B cell (primary cell): ENCODE measurements at regions not wholly inside any gene's neighbourhood (a gene's known extent, or its start where the extent isn't known, plus 50 kb on each side); places are given as distances from the start of the nearest gene placed in this dataset.

ENCODE experiments used
- ATAC-seq: fragments of 200-7000 bp; cut with Tn5 transposase; one replicate; pipeline ENCODE4 v1.10.0; 2021; ENCODE audit warnings: low read depth, mild to moderate bottlenecking, moderate number of reproducible peaks, moderate library complexity
- CTCF ChIA-PET: fragments of 350-600 bp; sonication (Branson Sonifier 250); formaldehyde crosslinking; loops from one replicate; lab custom pipeline; 2021; ENCODE audit warnings: antibody characterized with exemption, inconsistent platforms; lab: Charles Lee
- POLR2A ChIA-PET: fragments of 350-600 bp; sonication (Branson Sonifier 250); formaldehyde crosslinking; loops from one replicate; lab custom pipeline; 2021; ENCODE audit warnings: antibody characterized with exemption; lab: Charles Lee
- DNase-seq: peaks from one replicate; pipeline ENCODE4 v3.0.0; 2013
- H2AFZ ChIP-seq: 2 replicates; pipeline ENCODE4 v1.6.1; 2012; ENCODE audit warnings: mild to moderate bottlenecking, low read depth, low read length; ENCODE audit not compliant: insufficient read depth, poor library complexity, severe bottlenecking
- H3K27ac ChIP-seq, 2 donors: 1 replicate in 1 of 2; 2 replicates in 1 of 2; pipeline ENCODE4 v1.5.1; 2012 to 2013; ENCODE audit warnings: low read length in 2 of 2, mild to moderate bottlenecking in 2 of 2, moderate library complexity in 1 of 2
- H3K27me3 ChIP-seq, 4 experiments: fragments of 200-600 bp in 1 of 4; sonication (generic) in 1 of 4; replicated peaks in 1 of 4; 1 replicate in 2 of 4; 2 replicates in 2 of 4; pipeline versions ENCODE4 v1.6.1 to v1.7.0; 2013 to 2016; ENCODE audit warnings: low read length in 3 of 4, mild to moderate bottlenecking in 2 of 4, mixed read lengths in 1 of 4, moderate library complexity in 1 of 4; ENCODE audit not compliant: insufficient read depth in 4 of 4, control insufficient read depth in 3 of 4; ENCODE audit errors: control extremely low read depth in 1 of 4
- H3K36me3 ChIP-seq, 2 experiments: replicated peaks in 1 of 2; 1 replicate in 1 of 2; 2 replicates in 1 of 2; pipeline versions ENCODE4 v1.6.1 to v1.7.1; 2013; ENCODE audit warnings: low read length in 1 of 2; ENCODE audit not compliant: insufficient read depth in 2 of 2, control insufficient read depth in 1 of 2; ENCODE audit errors: control extremely low read depth in 1 of 2, extremely low read depth in 1 of 2
- H3K4me1 ChIP-seq, 2 donors: fragments of 200-600 bp in 1 of 2; sonication (generic) in 1 of 2; 1 replicate in 1 of 2; 2 replicates in 1 of 2; pipeline versions ENCODE4 v1.5.1 to v1.6.1; 2013 to 2017; ENCODE audit warnings: low read length in 2 of 2; ENCODE audit not compliant: control insufficient read depth in 2 of 2, insufficient read depth in 2 of 2
- H3K4me2 ChIP-seq: replicated peaks from 2 replicates; pipeline ENCODE3; 2012; ENCODE audit warnings: mild to moderate bottlenecking, low read depth, low read length; ENCODE audit not compliant: poor library complexity, severe bottlenecking
- H3K4me3 ChIP-seq, 5 experiments: fragments of 200-600 bp in 1 of 5; sonication (generic) in 1 of 5; 1 replicate in 3 of 5; 2 replicates in 2 of 5; pipeline versions ENCODE4 v1.5.1 to v1.7.0; 2011 to 2016; ENCODE audit warnings: low read length in 4 of 5, mild to moderate bottlenecking in 4 of 5, low read depth in 2 of 5, control low read depth in 1 of 5, moderate library complexity in 1 of 5; ENCODE audit not compliant: insufficient read depth in 1 of 5; ENCODE audit errors: control extremely low read depth in 1 of 5, extremely low read depth in 1 of 5
- H3K79me2 ChIP-seq: fragments of 200-600 bp; sonication (generic); one replicate; pipeline ENCODE4 v1.6.0; 2016; ENCODE audit warnings: low read length; ENCODE audit not compliant: control insufficient read depth, insufficient read depth
- H3K9ac ChIP-seq: fragments of 200-600 bp; sonication (generic); 2 replicates; pipeline ENCODE4 v1.6.1; 2017; ENCODE audit warnings: mild to moderate bottlenecking, low read length, moderate library complexity
- H3K9me3 ChIP-seq, 3 donors: one replicate each; pipeline versions ENCODE4 v1.6.1 to v1.7.1; 2013; ENCODE audit warnings: low read length in 2 of 3; ENCODE audit not compliant: control insufficient read depth in 2 of 3, insufficient read depth in 1 of 3; ENCODE audit errors: control extremely low read depth in 1 of 3
- H4K20me1 ChIP-seq: 2 replicates; pipeline ENCODE4 v1.6.0; 2012; ENCODE audit warnings: mild to moderate bottlenecking, low read length; ENCODE audit not compliant: insufficient read depth, control insufficient read depth, poor library complexity, severe bottlenecking
- H3K27ac Mint-ChIP-seq: one replicate; pipeline ENCODE4 v1.8.0; 2021; ENCODE audit warnings: mixed read lengths
- H3K27me3 Mint-ChIP-seq: one replicate; pipeline ENCODE4 v1.8.0; 2021; ENCODE audit warnings: mixed read lengths
- H3K4me1 Mint-ChIP-seq: one replicate; pipeline ENCODE4 v1.8.0; 2021; ENCODE audit warnings: mixed read lengths
- H3K4me3 Mint-ChIP-seq: one replicate; pipeline ENCODE4 v1.8.0; 2021; ENCODE audit warnings: mixed read lengths
- H3K9me3 Mint-ChIP-seq: one replicate; pipeline ENCODE4 v1.8.0; 2022; ENCODE audit warnings: mixed read lengths; ENCODE audit not compliant: insufficient read depth
- CTCF ChIP-seq: fragments of 200-600 bp; IDR thresholded peaks from one replicate; pipeline ENCODE4 v1.8.0; 2022; ENCODE audit warnings: antibody characterized with exemption, mild to moderate bottlenecking
- EZH2 ChIP-seq: IDR thresholded peaks from 2 replicates; pipeline ENCODE4 v1.6.1; 2012; ENCODE audit warnings: borderline replicate concordance, low read depth, mild to moderate bottlenecking, moderate library complexity, low read length; ENCODE audit not compliant: insufficient read depth, poor library complexity, severe bottlenecking
- WGBS: methylation state at CpG from one replicate; pipeline ENCODE4 v1.1.5; 2013; ENCODE audit warnings: missing lambda C conversion rate; ENCODE audit not compliant: insufficient coverage; 5-methylcytosine and 5-hydroxymethylcytosine counted together
- intact Hi-C: fragments of 100-400 bp; cut with micrococcal nuclease; formaldehyde crosslinking; loops from one replicate; pipeline ENCODE4 v1.10.0; 2022

- H3K9ac ChIP-seq, result no peak overlapping the region
- intact Hi-C loops, result no loop called here
- DNase-seq (no peak), ATAC-seq (no peak)
- H3K27me3 ChIP-seq, result no peaks in the 10 kb centered on the region
- 95% methylated on average over 6 of the region's 6 CpGs for WGBS
- CTCF ChIA-PET, result no interaction called here
- H3K4me1 Mint-ChIP-seq, result no peaks in the 10 kb centered on the region
- POLR2A ChIA-PET, result no interaction called here
- no peak overlapping the region for H2AFZ ChIP-seq
- H3K4me1 ChIP-seq, result no peaks in the 10 kb centered on the region
- H3K27me3 Mint-ChIP-seq, result no peaks in the 10 kb centered on the region
- H3K79me2 ChIP-seq, result no peaks in the 10 kb centered on the region
- TF ChIP-seq CTCF, result no peak
- TF ChIP-seq EZH2, result no peak
- no peak overlapping the region for H3K27ac Mint-ChIP-seq
- H3K9me3 Mint-ChIP-seq, result peaks cover 2% of the 10 kb centered on the region
- H4K20me1 ChIP-seq, result no peaks in the 10 kb centered on the region
- H3K4me3 Mint-ChIP-seq, result no peak overlapping the region
- H3K36me3 ChIP-seq, result no peaks in the 10 kb centered on the region
- H3K4me3 ChIP-seq, result no peak overlapping the region
- no peak overlapping the region for H3K27ac ChIP-seq
- peaks cover 0 to 6% (median 0%) of the 10 kb centered on the region in 3 donors for H3K9me3 ChIP-seq
- no peak overlapping the region for H3K4me2 ChIP-seq
Observed at GRCh38 chr19:28374971-28375370, 838.0 kb downstream of the UQCRFS1 start.

GRCh38 chr19:28372576-28373247 lies 840.2 kb downstream of the UQCRFS1 start:
- Mint-ChIP-seq H3K27me3 (no peaks in the 10 kb centered on the region), H3K4me3 (no peak overlapping the region), H3K9me3 (peaks cover 2% of the 10 kb centered on the region), H3K27ac (no peak overlapping the region), H3K4me1 (no peaks in the 10 kb centered on the region)
- Histone ChIP-seq H3K9ac (no peak overlapping the region), H3K27me3 (no peaks in the 10 kb centered on the region), H3K4me1 (no peaks in the 10 kb centered on the region), H3K36me3 (no peaks in the 10 kb centered on the region), H3K27ac (no peak overlapping the region), H3K4me2 (no peak overlapping the region), H3K9me3 (peaks cover 0 to 2% (median 0%) of the 10 kb centered on the region in 3 donors), H4K20me1 (no peaks in the 10 kb centered on the region), H2AFZ (no peak overlapping the region), H3K79me2 (no peaks in the 10 kb centered on the region), H3K4me3 (no peak overlapping the region)
- POLR2A ChIA-PET, result no interaction called here
- 88% methylated on average over 2 of the region's 4 CpGs for WGBS
- DNase-seq (no peak), ATAC-seq (no peak)
- intact Hi-C loops, result no loop called here
- CTCF ChIA-PET, result interaction anchor here (1.0 kb wide), 1 partner anchor 15 kb away, joined by 3 read pairs; no protein-coding TSS in a partner anchor
- TF ChIP-seq EZH2 (no peak), CTCF (no peak)
